HG02798 (cell line): ENCODE measurements at regions not wholly inside any gene's neighbourhood (a gene's known extent, or its start where the extent isn't known, plus 50 kb on each side); places are given as distances from the start of the nearest gene placed in this dataset.

Experiments
- ATAC-seq: cut with Tn5 transposase; IDR thresholded peaks from one replicate; pipeline ENCODE4 v1.9.1; 2021; ENCODE audit warnings: mild to moderate bottlenecking; ENCODE audit not compliant: unreplicated experiment, poor library complexity

DNA sequence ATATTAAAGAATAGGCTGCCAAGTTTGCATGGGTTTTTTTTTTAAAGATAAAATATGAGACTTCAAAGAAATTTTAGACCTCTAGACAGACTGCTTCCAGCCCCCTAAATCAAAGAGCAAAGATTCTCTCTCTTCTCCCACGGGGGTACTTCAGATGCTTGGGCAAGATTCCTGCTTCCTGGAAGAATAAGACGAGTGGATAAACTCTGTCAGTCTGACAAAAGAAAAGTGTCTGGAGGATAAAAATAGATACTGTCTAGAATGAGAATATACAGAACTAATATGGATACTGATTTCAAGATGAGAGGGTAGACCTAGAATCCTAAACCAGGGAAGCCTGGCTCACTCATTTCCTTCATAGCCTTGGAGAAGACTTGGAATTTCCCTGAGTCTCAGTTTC, 435.1 kb downstream of the FOXO1 start:
- ATAC-seq = no peak

DNA sequence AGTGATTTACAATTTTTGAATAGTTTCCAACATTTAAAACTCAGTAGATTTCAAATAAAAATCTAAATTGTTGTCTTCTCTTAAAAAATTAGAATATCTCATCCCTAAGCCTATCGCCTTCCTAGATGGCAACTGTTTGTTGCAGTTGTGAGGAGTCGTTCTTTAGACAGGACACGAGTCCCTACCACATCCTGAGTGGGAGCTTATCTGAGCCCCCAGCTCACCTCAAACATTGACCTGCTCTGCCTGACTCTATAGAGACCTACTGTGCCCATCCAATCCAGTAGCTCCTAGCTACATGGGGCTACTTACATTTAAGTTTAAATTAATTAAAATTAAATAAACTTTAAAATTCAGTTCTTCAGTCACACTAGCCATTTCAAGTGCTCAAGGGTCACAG, 434.7 kb downstream of the FOXO1 start:
- ATAC-seq = no peak

DNA sequence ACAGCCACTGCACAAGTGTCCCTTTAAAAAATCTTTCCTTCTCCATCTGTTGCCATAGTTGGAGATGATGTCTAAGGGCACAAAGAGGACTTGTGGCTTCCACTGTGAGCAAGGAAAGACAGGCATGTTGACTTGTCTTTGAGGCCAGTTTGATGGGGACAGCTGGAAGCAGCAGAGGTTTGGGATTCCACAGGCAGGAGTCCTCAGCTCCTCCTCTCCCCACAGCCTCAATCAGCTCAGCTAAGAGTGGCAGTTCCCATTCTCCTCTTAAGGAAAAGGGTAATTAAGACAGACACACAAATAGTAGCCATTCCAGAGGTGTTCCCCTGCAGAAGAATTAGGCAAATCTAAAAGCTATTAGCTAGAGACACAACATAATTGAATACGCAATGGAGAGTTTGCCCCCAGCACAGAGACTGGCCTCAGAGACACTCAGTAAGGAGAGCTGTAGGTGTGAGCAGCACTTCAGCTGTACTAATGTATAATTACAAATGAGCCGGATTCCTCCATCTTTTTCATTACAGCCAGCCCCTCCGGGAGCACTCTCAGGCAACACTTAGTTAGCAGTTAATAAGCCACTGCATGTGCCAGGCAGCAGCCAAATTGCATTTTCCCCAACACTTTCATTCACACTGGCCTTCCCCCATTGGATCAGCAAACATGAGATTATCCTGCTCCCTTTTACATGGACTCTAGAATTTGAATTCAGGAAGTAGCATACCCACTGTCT, 434.0 kb downstream of the FOXO1 start:
- no peak for ATAC-seq

DNA sequence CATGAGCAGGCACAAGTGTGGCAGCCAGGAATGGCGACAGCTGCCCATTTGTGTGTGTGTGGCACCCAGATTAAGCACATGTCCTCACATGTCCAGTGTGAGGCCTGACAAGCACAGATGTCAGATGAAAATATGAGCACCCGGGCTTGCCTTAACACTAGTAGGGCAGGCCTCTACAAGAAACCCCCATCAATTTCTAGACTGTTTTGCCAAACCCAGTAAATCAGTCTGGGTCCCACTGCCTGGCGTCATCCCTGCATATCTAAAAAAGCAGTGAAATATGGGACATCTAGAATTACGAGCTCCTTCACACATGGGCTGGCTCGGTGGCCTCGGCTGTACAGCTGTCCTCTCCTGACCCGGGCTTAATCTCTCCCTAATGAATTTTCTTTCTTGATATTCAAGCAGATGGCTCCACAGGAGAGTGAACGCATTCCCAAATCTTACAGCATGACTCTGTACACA, 432.7 kb downstream of the FOXO1 start:
- ATAC-seq = no peak

DNA sequence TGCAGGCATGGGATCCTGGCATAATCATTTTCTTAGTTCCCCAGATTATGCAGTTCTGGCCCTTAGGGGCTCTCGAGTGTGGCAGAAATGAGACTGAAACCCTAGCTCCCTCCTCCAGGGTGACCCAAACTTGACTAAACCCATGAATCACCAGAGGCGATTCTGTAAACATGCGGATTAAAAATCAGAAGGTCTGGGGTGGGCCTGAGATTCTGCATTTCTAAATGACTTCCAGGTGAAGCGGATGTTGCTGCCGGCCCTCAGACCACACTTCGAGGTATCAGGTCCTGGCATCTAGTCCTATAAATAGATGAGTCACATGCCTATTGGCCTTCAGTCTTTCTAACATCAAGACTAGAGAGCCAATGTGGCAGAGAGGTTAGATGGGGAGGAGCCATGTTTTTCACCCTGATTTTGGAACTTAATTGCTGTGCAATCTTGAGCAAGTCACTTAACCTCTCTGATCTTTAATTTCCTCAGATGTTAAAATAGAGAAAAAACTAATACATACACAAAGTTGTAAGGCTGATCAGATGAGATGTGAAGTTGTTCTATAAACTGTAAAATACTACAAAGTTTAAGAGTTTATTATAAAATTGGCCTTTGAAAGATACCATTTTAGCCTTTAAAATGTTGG, 431.2 kb downstream of the FOXO1 start:
- ATAC-seq = no peak

DNA sequence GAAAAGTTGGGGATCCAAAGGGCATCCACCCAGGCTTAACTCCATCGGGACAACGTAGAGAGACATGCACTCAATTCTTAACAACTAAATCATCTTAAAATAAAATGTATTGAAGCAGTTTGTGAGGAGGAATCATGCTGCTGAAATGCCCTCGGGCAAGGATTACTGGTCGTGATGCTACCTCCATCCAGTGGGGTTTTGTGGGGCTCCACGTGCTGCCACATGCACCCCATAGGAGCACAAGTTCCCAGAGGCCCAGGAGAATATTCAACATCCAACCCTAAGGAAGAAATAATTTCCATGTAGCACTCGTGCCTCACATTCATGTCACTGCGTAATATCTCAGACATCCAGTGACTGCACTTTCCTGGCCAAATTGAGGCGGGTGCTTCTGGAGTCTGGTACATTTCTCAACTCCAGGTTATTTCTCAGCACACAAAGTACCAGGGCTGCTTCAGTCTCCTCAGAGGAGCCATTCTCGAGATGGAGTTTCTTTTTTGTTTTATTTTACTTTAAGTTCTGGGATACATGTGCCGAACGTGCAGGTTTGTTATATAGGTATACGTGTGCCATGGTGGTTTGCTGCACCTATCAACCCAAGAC, 429.8 kb downstream of the FOXO1 start:
- ATAC-seq = no peak

DNA sequence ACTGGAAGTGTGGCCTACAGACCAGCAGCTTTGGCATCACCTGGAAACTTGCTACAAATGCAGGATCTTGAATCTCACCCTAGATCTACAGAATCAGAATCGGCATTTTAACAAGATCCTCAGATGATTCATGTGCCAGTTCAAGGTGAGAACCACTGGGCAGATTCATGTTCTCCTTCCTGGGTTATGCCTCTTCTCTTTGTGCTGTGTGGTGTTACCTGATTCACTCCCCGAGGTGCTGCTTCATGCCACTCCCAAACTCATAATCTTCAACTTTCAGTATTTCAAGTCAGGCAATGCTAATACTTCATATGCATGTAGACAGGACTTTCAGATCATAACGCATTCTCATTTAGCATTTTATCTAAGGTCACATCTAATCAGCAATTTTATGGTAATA, 427.7 kb downstream of the FOXO1 start:
- ATAC-seq = no peak

DNA sequence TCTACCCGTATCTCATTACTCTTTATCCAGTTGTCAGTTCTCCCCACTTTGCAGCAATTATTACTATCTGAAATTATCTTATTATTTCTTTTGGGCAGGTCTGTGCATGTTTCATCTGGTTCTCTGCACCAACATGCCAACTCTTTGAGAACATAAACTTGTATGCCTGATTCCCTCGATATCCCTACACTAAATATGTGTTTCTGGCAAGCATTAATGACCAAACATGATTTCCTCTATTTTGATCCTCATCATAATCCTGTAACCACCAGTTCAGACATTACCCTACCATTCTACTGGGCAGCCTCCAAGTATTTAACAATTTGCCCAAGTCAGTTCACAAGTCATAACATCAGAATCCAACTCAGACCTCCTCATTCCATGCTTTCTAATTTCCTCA, 426.1 kb downstream of the FOXO1 start:
- no peak for ATAC-seq

DNA sequence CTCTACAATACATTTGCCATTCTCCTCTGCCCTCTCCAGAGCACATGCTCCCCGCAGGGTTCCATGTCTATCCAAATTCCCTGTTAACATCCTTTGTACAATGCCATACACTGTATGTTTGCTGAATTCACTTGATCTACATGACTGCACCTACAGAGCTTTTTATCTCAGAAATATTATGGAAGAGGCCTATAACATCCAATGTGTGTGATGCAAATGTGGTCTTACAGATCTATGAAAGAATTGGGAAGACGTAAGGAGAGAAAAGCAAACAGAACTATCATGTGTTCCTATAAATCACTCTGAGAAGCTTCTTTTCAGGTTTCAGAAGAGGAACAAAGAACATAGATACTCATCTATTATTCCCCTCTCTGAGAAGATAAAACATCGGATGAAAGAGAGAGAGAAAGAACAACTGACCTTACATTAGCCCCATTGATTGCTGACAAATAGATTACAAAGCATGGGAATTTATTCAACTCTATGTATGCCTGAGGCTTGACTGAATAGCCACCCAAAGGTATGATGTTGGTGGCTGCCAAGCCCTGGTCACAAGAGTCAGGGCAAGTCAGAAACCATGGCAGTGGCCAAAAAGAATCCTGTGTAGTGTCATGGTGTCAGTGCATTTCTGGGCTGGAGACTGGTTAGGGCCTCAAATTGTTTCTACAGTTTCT, 425.2 kb downstream of the FOXO1 start:
- ATAC-seq = no peak

DNA sequence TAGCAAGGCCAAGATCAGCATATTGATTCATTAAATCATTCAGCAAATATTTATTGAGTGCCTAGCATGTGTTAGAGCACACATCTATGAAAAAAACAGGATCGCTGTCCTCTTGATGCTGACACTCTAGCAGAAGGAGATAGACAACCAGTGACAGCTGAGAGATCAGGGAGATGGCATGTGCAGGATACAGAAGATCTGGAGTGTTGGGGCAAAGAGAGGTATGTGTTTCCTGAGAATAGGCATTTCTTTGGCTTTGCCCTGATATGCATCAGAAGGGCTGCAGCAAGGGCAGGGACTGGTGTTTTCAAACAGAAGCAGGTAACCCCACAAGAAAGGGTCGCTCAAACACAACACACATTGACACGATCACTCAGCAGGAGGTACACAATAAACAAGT, 423.4 kb downstream of the FOXO1 start:
- no peak for ATAC-seq

DNA sequence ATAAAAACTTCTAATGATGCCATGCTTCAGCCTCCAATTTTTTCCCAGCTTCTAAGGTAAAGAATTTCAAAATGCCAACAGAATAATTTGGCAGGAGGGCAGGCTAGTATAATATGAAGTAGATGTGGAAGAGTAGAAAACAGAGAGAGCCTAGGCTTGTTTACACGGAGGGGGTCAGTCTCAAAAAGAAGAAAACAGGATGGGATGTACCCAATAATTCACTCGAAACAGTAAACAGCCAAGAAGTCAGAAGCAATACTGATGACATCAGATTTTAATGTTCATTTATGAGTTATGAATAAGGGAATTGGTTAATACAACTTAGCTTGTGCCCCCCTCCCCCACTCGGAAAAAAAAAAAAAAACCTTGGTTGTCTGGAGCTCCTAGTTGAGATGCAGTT, 422.5 kb downstream of the FOXO1 start:
- no peak for ATAC-seq

DNA sequence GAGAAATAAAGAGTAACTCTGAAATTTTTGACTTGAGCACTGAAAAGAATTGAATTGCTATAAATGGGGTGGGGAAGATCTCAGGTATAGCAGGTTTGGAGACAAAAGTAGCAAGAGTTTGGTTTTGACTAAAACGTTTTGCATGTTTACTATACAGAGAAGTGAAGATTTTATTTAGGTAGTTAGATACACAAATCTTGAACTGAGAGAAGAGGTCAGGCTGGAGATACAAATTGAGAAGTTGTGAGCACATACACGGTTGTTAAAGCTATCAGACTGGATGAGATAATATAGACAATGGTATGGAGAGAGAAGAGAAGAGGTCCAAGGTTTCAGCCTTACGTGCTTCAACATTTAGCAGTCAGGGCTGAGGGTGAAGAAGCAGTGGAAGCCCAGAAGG, 420.9 kb downstream of the FOXO1 start:
- ATAC-seq = no peak

DNA sequence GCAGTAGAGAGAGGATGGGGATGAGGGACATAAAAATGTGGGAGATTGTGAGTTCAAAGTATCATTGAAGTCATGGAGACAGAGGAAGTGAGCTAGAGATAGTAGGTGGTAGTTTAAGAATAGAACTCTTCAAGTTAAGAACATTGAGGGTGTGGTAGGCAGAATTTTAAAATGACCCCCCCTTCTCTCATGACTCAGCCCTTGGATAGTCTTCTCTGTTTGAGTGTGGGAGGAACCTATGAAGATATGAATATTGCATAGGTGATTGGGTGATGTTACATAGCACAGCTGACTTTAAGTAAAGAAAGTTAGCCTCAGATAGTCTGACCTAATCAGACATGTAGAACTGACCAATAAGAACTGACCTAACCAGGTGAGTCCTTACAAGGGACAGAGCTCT, 418.6 kb downstream of the FOXO1 start:
- ATAC-seq = no peak

DNA sequence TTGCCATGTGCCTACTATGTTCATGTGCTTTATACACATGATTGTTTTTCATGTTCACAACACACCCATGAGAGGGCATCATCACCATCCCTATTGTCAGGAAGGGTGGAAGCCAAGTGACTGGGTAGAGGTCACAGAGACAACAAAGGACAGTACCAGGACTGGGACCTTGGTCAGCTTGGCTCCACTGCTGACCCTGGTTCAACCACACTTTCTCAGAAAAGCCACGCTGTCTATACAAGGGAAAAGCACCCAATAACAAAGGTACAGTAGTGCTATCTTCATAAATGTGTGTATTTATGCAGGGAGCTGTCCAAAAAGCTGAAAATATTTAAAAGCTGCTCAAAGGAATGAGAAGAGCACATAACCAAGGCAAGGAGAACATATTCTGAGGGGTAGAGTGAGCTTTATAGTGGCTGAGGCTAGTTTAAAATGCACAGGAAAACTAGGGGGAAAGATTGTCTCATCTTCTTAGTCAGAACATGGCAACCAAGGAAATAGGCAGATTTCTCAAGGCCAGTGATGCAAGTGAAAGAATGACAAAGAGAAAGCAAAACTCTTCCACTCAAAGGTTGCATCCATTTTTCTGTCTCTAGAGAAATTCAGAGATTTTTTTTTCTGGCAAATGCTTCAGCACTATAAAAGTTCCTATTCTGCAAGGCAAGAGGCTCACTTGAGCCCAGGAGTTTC, 415.0 kb downstream of the FOXO1 start:
- ATAC-seq = peak; percentile 50

DNA sequence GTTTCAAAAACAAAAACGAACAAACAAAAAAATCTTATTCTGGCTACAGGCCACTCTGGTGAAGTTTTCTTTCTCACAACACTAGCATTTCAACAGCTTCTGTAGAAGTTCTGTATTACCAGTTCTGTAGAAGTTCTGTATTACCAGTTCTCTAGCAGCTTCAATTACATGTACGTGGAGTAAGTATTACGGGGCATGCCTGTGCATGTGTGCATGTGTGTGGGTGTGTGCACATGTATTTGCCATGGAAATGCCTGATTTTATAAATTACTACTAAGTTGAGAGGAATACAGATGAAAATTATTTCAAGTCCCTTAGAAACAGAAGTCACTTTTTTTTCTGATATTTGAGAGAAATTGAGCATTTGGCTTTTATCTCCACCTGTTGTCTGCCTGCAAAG, 414.2 kb downstream of the FOXO1 start:
- no peak for ATAC-seq

DNA sequence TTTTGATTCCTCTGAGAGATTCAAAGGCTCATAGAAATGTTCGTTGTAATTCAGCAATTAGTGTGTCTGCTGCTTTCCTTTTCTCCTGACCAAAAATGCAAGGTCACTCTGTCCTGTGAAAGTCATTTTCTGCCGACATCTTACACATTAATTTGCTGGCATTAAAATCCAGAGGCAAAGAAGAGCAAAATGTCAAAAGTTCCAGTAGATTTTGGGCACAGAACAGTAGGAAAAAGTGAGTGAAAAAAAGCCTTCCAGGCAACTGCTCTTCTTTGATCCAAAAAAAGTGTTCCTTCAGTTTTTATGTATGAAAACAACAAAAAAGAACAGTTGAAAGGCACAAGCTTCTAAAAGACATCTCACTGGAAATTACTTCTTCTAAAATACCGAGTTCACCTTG, 413.8 kb downstream of the FOXO1 start:
- no peak for ATAC-seq

DNA sequence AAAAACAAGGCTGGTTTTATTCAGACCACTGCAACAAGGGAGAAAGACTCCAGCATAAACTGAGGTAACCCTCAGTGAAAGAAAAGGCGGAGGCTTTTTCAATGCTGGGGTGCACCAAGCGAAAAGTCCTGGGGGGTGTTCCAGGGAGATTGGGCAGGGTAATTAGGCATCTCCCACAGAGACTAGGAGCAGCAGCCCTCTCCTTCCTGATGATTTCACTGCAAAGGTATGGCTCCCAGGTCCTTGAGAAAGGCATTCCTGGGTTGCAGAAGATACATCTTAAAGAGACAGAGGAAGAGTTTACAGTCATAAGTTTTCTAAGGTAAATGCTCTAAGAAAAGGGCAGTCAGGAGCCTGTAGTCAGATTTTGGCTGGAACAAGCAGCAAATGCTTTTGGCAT, 412.0 kb downstream of the FOXO1 start:
- no peak for ATAC-seq

DNA sequence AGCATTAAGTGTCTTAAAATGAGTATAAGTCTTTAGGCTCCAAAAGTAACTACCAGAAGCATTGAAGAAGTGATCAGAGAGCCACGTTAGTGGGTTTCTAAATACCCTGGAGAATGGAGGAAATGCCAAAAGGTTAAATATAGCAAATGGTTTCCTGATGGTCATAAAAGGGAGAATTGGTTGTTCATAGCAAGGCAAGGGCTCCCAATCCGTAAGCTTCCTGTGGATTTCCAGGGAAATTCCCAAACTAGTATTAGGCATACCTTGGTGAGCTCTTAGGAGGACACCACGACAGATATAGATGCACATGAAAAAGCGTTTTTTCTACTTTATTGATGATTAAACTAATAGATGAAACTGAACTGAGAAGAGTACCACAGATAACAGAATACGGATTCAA, 410.9 kb downstream of the FOXO1 start:
- ATAC-seq = no peak

DNA sequence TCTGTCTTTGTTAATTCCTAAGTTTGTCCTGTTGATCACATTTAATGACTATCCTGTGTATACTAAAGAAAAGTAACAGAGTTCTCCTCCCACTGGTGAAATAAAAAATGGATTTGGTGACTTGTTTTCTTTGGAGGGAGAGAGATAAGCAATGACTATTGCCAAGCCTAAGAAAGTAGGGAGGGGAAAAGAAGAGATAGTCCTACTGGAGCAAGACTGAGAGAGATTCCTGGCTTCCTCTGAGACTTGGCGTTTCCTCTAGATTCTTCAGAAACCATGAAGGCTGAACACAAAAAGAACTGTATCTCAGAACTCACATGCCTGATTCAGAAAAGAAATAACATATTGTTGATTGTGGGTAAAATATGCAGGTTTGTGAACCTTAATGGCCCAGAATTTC, 406.5 kb downstream of the FOXO1 start:
- ATAC-seq = no peak

DNA sequence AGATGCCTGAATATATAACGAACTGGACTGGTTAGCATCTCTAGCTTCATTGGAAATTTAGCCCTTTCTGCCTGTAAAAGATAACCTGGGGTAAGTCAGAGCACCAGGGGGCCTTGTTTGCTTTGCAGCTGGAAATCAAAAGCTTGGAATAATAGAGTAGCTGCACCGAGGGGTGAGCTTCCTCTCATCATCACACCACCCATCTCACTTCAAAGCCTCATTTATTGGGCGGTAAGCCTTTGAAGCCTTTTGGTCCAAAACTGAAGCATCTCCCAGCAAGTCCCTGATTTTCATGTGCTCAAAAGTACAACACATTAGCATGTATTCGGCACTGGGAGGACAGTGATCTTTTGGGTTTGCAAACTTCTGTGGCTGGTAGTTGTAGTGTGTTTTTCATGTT, 405.1 kb downstream of the FOXO1 start:
- no peak for ATAC-seq

DNA sequence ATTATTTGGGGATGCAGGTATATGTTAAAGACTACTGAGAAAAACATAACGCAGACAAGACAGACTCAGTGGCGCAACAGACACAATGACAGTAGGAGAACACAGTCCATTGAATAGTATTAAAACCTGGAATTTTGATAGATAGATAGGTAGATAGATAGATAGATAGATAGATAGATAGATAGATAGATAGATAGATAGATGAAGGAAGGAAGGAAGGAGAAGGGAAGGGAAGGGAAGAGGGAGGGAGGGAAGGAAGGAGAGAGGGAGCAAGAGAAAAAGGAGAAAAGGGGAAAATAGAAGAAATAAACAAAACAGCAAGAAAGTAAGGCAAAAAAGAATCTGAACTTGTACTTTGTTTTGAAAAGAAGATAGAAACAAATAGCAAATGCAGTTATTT, 404.5 kb downstream of the FOXO1 start:
- no peak for ATAC-seq
